ENCODE measurements at regions not wholly inside any gene's neighbourhood (a gene's known extent, or its start where the extent isn't known, plus 50 kb on each side); places are given as distances from the start of the nearest gene placed in this dataset.

- no peaks in the 10 kb centered on the region for H3F3A ChIP-seq (ENCODE audit: insufficient read depth, low read depth)
- intact Hi-C loops (cut with micrococcal nuclease; ENCODE audit: unreplicated experiment), result no loop called here
- H3K4me3 ChIP-seq, result no peak overlapping the region
- no TSS peak for BruUV-seq (replicated peaks)
- H2AFZ ChIP-seq, result no peak overlapping the region
- POLR2A ChIA-PET (ENCODE audit: unreplicated experiment), result no interaction called here
- H3K79me2 ChIP-seq (ENCODE audit: low read depth), result no peaks in the 10 kb centered on the region
- H3K4me1 ChIP-seq (replicated peaks; ENCODE audit: insufficient read depth), result no peaks in the 10 kb centered on the region
- no peaks in the 10 kb centered on the region for H4K20me1 ChIP-seq (ENCODE audit: insufficient read depth)
- H3K27me3 ChIP-seq (ENCODE audit: insufficient read depth, low read depth), result no peaks in the 10 kb centered on the region
- DNase-seq, result no peak
- H3K27ac ChIP-seq, result no peak overlapping the region
- no peak overlapping the region for H3K4me2 ChIP-seq
- TF ChIP-seq CTCF (conservative IDR thresholded peaks at IDR 0.05) (no peak), EZH2 (IDR thresholded peaks at IDR 0.05; ENCODE audit: low read depth) (no peak)
- CTCF ChIA-PET, result no interaction called here
- no peaks in the 10 kb centered on the region for H3K9me2 ChIP-seq (ENCODE audit: insufficient read depth)
- no peaks in the 10 kb centered on the region for H3K36me3 ChIP-seq (ENCODE audit: low read depth)
- H3K9me3 ChIP-seq (ENCODE audit: insufficient read depth, low read depth), result no peaks in the 10 kb centered on the region
Observed at GRCh38 chr4:92186239-92186638, 117.5 kb upstream of the GRID2 start.

GRCh38 chr4:92189146-92189545, 114.6 kb upstream of the GRID2 start:
- H3K27me3 ChIP-seq (ENCODE audit: insufficient read depth, low read depth), result no peaks in the 10 kb centered on the region
- H3K4me1 ChIP-seq (replicated peaks; ENCODE audit: insufficient read depth), result no peaks in the 10 kb centered on the region
- intact Hi-C loops (cut with micrococcal nuclease; ENCODE audit: unreplicated experiment), result no loop called here
- no peak overlapping the region for H3K27ac ChIP-seq
- H3K4me3 ChIP-seq, result no peak overlapping the region
- no peaks in the 10 kb centered on the region for H3K9me2 ChIP-seq (ENCODE audit: insufficient read depth)
- ChIA-PET CTCF (no interaction called here), POLR2A (ENCODE audit: unreplicated experiment) (no interaction called here)
- H3K36me3 ChIP-seq (ENCODE audit: low read depth), result no peaks in the 10 kb centered on the region
- no peaks in the 10 kb centered on the region for H3K79me2 ChIP-seq (ENCODE audit: low read depth)
- H3F3A ChIP-seq (ENCODE audit: insufficient read depth, low read depth), result no peaks in the 10 kb centered on the region
- no peak overlapping the region for H2AFZ ChIP-seq
- no peaks in the 10 kb centered on the region for H3K9me3 ChIP-seq (ENCODE audit: insufficient read depth, low read depth)
- H3K4me2 ChIP-seq, result no peak overlapping the region
- no peaks in the 10 kb centered on the region for H4K20me1 ChIP-seq (ENCODE audit: insufficient read depth)
- DNase-seq, result no peak
- BruUV-seq (replicated peaks), result no TSS peak
- TF ChIP-seq EZH2 (IDR thresholded peaks at IDR 0.05; ENCODE audit: low read depth), result no peak
- no peak for TF ChIP-seq CTCF (conservative IDR thresholded peaks at IDR 0.05)

GRCh38 chr4:92198711-92199110, 105.1 kb upstream of the GRID2 start:
- Histone ChIP-seq H3K9me3 (ENCODE audit: insufficient read depth, low read depth) (no peaks in the 10 kb centered on the region), H3K36me3 (ENCODE audit: low read depth) (no peaks in the 10 kb centered on the region), H2AFZ (no peak overlapping the region), H3K9me2 (ENCODE audit: insufficient read depth) (no peaks in the 10 kb centered on the region), H3K27me3 (ENCODE audit: insufficient read depth, low read depth) (no peaks in the 10 kb centered on the region), H3K4me3 (no peak overlapping the region), H3F3A (ENCODE audit: insufficient read depth, low read depth) (no peaks in the 10 kb centered on the region), H3K4me1 (replicated peaks; ENCODE audit: insufficient read depth) (no peaks in the 10 kb centered on the region), H3K27ac (no peak overlapping the region), H3K79me2 (ENCODE audit: low read depth) (no peaks in the 10 kb centered on the region), H4K20me1 (ENCODE audit: insufficient read depth) (no peaks in the 10 kb centered on the region), H3K4me2 (no peak overlapping the region)
- TF ChIP-seq CTCF (conservative IDR thresholded peaks at IDR 0.05) (no peak), EZH2 (IDR thresholded peaks at IDR 0.05; ENCODE audit: low read depth) (no peak)
- POLR2A ChIA-PET (ENCODE audit: unreplicated experiment), result no interaction called here
- no peak for DNase-seq
- intact Hi-C loops (cut with micrococcal nuclease; ENCODE audit: unreplicated experiment), result no loop called here
- BruUV-seq (replicated peaks), result no TSS peak
- CTCF ChIA-PET, result no interaction called here

Data from PC-9 (cell line).